AML-193 (cell line): ENCODE measurements at regions not wholly inside any gene's neighbourhood (a gene's known extent, or its start where the extent isn't known, plus 50 kb on each side); places are given as distances from the start of the nearest gene placed in this dataset.
"Not testable (repeated sequence)": the region's sequence is repeated elsewhere in the genome, so short reads cannot be mapped to it uniquely, and the experiment has no call there.

ENCODE experiments used
- DNase-seq, 2 experiments: peaks; one replicate each; lab custom pipeline; 2025; lab: John Stamatoyannopoulos, UW

- DNase-seq: not testable (repeated sequence)
Observed at GRCh38 chr7:63856466-63856865, 142.2 kb upstream of the ZNF722 start.

GRCh38 chr7:63867127-63867526 is 131.5 kb upstream of the ZNF722 start:
- DNase-seq: no peak

DNA sequence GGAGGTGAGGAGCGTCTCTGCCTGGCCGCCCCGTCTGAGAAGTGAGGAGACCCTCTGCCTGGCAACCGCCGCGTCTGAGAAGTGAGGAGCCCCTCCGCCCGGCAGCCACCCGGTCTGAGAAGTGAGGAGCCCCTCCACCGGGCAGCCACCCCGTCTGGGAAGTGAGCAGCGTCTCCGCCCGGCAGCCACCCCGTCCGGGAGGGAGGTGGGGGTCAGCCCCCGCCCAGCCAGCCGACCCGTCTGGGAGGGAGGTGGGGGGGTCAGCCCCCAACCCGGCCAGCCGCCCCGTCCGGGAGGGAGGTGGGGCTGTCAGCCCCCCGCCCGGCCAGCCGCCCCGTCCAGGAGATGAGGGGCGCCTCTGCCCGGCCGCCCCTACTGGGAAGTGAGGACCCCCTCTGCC is 124.4 kb upstream of the ZNF722 start:
- not testable (repeated sequence) for DNase-seq

DNA sequence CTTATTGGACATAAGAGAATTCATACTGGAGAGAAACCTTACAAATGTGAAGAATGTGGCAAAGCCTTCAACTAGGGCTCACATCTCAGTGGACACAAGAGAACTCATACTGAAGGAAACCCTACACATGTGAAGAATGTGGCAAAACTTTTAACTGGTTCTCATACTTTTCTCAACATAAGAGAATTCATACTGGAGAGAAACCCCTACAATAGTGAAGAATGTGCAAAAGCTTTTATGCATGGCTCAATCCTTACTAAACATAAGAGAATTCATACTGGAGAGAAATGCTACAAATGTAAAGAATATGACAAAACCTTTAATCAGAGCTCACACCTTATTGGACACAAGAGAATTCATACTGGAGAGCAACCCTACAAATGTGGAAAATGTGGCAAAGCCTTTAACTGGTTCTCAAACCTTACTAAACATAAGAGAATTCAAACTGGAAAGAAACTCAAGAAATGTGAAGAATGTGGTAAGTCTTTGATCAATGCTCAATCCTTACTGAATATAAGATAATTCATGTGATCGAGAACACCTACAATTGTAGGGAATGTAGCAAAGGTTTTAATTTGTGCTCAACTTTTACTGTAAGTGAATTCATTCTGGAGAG is 121.8 kb upstream of the ZNF722 start:
- DNase-seq: no peak

GRCh38 chr7:63887031-63887430 is 111.6 kb upstream of the ZNF722 start:
- no peak for DNase-seq

DNA sequence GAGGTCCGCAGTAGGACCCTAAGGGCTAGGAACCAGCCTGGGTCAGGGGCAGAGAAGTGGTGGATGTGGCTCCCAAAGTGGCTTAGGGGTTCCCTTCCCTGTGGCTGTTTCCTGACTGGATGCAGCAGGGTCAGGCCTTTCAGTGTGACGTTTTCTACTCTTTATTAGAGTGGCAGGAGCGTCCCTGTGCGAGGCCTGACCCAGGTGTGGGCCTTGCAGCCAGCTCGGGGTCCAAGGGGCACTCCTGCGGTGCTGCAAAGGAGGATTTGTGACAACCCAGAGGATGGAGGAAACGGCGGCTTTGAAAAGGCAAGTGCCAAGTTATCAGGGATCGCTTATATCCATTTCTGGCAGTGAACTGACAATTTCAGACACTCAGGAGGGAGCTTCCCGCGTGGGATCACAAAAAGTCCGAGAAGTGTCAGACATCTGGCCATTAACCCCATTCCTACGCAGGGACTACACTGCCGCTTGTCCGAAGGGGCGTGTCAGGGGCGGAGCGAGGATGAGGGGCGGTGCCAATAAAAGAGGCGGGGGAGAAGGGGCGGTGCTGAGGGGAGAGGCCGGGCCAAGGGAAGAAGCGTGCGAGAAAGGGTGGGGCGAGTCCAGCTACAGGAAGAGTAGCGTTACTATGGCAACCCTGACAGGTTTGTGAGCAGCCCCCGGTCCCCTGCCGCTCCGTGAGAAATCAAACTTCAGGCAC is 98.8 kb upstream of the ZNF722 start:
- peak; percentile 69 to 79 for DNase-seq

GRCh38 chr7:63900394-63901203 is 98.0 kb upstream of the ZNF722 start:
- DNase-seq: peak; percentile 93 to 95

DNA sequence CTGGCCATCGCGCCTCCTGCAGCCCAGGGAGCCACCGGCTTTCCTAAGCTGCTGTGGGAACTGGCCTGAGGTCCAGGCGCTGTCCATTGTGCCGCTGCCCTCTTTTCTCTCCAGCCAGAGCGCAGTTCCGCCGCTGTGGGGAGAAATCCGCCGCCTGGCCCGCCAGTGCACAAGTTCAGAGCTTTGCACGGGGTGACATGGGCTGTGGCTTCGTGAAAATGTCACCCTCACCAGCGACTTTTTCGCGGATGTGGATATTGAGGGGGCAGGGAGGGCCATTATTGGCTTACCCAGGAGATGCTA is 97.5 kb upstream of the ZNF722 start:
- DNase-seq: not testable (repeated sequence)

DNA sequence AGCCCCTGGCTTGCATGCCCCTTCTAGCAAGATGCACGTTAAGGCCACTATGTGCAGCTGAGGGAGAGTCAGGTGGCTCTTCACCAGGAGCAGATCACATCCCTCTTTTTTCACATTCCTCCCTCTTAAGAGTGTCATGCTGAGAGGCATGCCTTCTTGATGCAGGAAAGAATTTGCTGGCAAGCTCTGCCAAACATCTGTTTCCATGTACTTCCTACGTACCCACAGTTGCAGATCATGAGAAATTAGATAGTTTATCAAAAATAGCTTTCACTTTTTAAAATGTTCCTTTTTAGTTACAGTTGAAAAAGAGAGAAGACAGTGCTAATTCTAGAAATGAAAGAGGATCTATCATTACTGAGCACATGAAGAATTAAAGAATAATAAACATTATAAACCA is 79.7 kb upstream of the ZNF722 start:
- DNase-seq: no peak

DNA sequence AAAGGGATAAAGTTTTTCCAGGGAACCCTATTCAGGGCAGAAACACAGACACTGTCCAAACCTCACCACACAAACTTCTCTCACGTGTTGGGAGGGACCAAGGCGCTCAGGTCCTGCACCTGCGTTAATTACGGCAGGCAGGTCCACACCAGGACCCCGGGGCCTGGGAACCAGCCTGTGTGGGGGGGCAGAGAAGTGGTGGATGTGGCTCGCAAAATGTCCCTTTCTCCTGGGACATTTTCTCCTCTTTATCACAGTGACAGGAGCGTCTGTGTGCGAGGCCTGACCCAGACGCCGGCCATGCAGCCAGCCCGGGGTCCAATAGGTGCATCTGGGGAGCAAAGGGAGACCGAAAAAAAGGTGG is 73.4 kb upstream of the ZNF722 start:
- DNase-seq: peak in 1 of 2 experiments; percentile 21

DNA sequence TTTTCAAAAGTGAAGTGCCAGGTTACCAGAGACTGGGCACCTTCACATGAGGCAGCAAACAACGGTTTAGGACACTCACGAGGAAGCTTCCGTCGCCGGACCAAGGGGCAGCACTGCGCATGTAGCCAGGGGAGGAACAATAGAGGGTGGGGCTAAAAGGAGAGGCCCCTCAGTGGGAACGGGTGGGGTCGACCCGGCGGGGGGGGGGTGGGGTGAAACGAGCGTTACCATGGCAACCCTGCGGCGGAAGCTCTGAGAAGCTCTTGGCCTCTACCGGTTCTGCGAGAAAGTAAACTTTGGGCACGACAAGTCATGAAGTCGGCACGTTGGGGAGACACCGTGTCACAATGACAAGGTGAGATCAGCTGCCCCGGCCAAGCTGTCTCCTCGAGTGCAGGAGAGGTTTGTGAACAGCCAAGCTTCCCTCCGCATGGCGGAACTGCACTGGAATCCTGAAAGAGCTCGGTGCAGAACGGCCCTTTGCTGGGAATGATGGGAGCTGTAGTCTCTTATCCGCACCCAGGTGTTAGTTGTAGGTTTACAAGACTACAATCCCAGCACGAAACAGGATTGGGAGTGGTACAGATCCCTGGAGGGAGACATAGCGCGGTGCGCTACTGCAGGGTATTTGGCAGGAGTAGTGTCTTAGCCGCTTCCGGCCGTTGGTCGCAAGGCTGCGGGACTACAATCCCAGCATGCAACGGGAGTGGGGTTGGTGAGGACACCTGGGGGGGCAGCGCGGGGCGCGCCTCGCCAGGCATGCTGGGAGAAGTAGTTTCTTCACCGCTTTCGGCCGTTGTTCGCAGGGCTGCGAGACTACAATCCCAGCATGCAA is 72.8 kb upstream of the ZNF722 start:
- peak; percentile 86 to 87 for DNase-seq

DNA sequence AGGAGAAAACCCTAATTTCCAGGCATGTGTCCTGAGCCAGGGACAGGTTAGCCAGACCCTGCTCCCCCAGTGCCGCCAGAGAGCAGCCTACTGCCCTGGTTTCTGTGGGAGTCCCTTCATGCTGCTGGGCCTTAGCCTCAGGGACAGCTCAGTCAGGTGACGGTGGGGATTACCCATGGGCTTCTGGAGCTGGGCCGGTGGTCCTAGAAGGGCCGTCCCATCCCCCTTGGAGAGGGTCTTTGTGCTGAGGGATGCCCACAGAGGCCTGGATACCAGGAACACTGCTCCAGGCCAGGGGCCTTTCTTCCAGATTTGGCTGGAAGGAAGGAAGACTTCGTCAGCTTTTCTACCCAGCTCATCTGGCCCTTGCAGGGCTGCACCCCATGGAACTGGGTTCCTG is 71.4 kb upstream of the ZNF722 start:
- no peak for DNase-seq

DNA sequence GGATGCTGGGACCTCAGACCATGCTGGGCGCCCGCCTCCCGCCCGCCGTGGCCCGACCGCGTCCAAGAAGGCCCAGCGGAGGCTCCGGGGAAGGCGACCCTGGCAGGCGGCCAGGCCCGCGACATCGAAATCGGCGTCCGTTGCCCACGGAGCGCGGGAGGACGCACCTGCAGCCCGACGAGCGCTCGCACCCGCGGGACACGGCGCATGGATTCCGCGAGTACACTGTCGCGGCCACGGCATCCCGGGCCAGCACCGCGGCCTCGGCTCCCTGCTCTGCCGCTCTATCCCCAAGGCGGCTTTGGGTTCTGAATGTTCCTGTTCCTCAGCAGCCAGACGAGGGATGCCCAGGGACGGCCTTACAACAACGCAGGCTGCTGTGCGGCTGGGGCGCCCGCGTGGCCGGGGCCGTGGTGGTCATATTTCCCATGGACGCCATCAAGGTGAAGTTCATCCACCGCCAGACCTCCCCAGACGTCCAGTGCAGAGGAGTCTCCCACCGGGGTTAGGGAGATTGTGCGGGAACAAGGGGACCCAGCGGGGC is 67.5 kb upstream of the ZNF722 start:
- no peak for DNase-seq

DNA sequence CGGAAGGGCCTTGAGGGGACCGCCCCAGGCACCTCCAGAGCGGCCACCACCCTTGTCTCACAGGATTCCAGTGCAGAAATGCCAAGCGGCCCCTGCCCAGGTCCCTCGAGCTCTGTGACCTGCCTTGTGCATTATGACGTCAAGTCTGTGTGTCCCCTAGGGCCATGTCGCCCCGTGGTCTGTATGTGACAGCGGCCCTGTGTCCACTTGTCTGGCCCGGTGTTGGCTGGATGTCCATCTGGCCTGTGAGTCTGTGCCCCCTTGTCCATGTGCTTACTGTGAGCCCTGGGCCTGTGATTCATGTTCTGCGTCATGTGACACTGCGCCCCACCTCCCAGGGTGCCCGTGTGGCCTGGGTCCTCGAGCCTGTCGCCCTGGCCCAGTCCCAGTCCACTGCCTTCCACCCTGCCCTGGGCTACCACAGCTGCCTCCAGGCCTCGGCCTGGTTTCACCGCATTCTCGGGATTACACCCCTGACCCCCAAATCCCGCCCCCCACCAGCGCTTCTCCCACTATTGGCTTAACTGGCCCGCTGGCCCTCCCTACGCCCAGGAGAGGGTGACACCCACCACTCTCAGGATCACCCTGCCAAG is 66.6 kb upstream of the ZNF722 start:
- no peak for DNase-seq
